Mesenchymal stem cell (in vitro differentiated cells and primary cell): ENCODE measurements at regions not wholly inside any gene's neighbourhood (a gene's known extent, or its start where the extent isn't known, plus 50 kb on each side); places are given as distances from the start of the nearest gene placed in this dataset.
"Not testable (repeated sequence)": the region's sequence is repeated elsewhere in the genome, so short reads cannot be mapped to it uniquely, and the experiment has no call there.

Experiments
- DNase-seq: peaks from one replicate; pipeline ENCODE4 v3.0.0-alpha.2; 2013
- H2AFZ ChIP-seq: one replicate; pipeline ENCODE4 v1.6.1; 2013; ENCODE audit warnings: low read depth, mild to moderate bottlenecking, control low read depth, inconsistent platforms, low read length, moderate library complexity
- H2AK5ac ChIP-seq: 2 replicates; pipeline ENCODE4 v1.6.1; 2013; ENCODE audit warnings: low read length, moderate library complexity, mild to moderate bottlenecking, inconsistent platforms; ENCODE audit not compliant: severe bottlenecking
- H2BK120ac ChIP-seq: one replicate; pipeline ENCODE4 v1.6.1; 2013; ENCODE audit warnings: low read depth, mild to moderate bottlenecking, inconsistent platforms, low read length, moderate library complexity
- H2BK12ac ChIP-seq, 2 experiments: one replicate each; pipeline ENCODE4 v1.6.1; 2013; ENCODE audit warnings: inconsistent platforms in 2 of 2, low read length in 2 of 2, mild to moderate bottlenecking in 2 of 2, moderate library complexity in 2 of 2, control low read depth in 1 of 2
- H2BK15ac ChIP-seq: one replicate; pipeline ENCODE4 v1.6.1; 2013; ENCODE audit warnings: mild to moderate bottlenecking, low read depth, inconsistent platforms; ENCODE audit not compliant: poor library complexity, severe bottlenecking
- H2BK5ac ChIP-seq: 2 replicates; pipeline ENCODE4 v1.6.1; 2013; ENCODE audit warnings: low read depth, mild to moderate bottlenecking, low read length, control low read depth, inconsistent platforms; ENCODE audit not compliant: poor library complexity, severe bottlenecking
- H3K14ac ChIP-seq, 2 experiments: one replicate each; pipeline ENCODE4 v1.6.1; 2013; ENCODE audit warnings: inconsistent platforms in 2 of 2, low read length in 2 of 2, control low read depth in 1 of 2, mild to moderate bottlenecking in 1 of 2, moderate library complexity in 1 of 2
- H3K18ac ChIP-seq, 2 experiments: one replicate each; pipeline ENCODE4 v1.6.1; 2013; ENCODE audit warnings: inconsistent platforms in 2 of 2, low read length in 2 of 2, control low read depth in 1 of 2, low read depth in 1 of 2, mild to moderate bottlenecking in 1 of 2
- H3K23ac ChIP-seq, 2 experiments: one replicate each; pipeline ENCODE4 v1.6.1; 2013; ENCODE audit warnings: inconsistent platforms in 2 of 2, low read length in 2 of 2, mild to moderate bottlenecking in 2 of 2, moderate library complexity in 2 of 2, control low read depth in 1 of 2
- H3K27ac ChIP-seq: 2 replicates; pipeline ENCODE4 v1.5.1; 2013; ENCODE audit warnings: mild to moderate bottlenecking, moderate library complexity, low read length, control low read depth, inconsistent platforms; ENCODE audit not compliant: poor library complexity, severe bottlenecking
- H3K27me3 ChIP-seq, 2 experiments: 2 replicates each; pipeline versions ENCODE4 v1.6.1 to v1.7.0; 2013; ENCODE audit warnings: low read length in 2 of 2, mild to moderate bottlenecking in 2 of 2, moderate library complexity in 2 of 2, control low read depth in 1 of 2, inconsistent platforms in 1 of 2; ENCODE audit not compliant: control insufficient read depth in 1 of 2, insufficient read depth in 1 of 2
- H3K36me3 ChIP-seq, 2 experiments: 2 replicates each; pipeline versions ENCODE4 v1.6.1 to v1.7.0; 2013; ENCODE audit warnings: low read length in 2 of 2, control low read depth in 1 of 2, inconsistent platforms in 1 of 2, low read depth in 1 of 2, mild to moderate bottlenecking in 1 of 2; ENCODE audit not compliant: insufficient read depth in 2 of 2, control insufficient read depth in 1 of 2
- H3K4ac ChIP-seq, 2 experiments: one replicate each; pipeline ENCODE4 v1.6.1; 2013; ENCODE audit warnings: inconsistent platforms in 2 of 2, low read length in 2 of 2, mild to moderate bottlenecking in 2 of 2, moderate library complexity in 2 of 2, control low read depth in 1 of 2, low read depth in 1 of 2
- H3K4me1 ChIP-seq: 2 replicates; pipeline ENCODE4 v1.6.1; 2013; ENCODE audit warnings: low read depth, low read length, control low read depth; ENCODE audit not compliant: control insufficient read depth, insufficient read depth
- H3K4me2 ChIP-seq: 2 replicates; pipeline ENCODE4 v1.6.1; 2013; ENCODE audit warnings: low read length, mild to moderate bottlenecking, inconsistent platforms; ENCODE audit not compliant: poor library complexity, severe bottlenecking
- H3K4me3 ChIP-seq, 2 experiments: 2 replicates each; pipeline versions ENCODE4 v1.5.1 to v1.7.0; 2013; ENCODE audit warnings: low read length in 2 of 2, mild to moderate bottlenecking in 2 of 2, control low read depth in 1 of 2, low read depth in 1 of 2; ENCODE audit not compliant: insufficient read depth in 1 of 2
- H3K79me1 ChIP-seq: replicated peaks from 2 replicates; pipeline ENCODE4 v1.6.1; 2013; ENCODE audit warnings: mild to moderate bottlenecking, control low read depth, low read length, inconsistent platforms; ENCODE audit not compliant: poor library complexity, severe bottlenecking
- H3K9ac ChIP-seq: 2 replicates; pipeline ENCODE4 v1.7.0; 2013; ENCODE audit warnings: mild to moderate bottlenecking, low read length, moderate library complexity
- H3K9me3 ChIP-seq: 2 replicates; pipeline ENCODE4 v1.7.0; 2013; ENCODE audit warnings: mild to moderate bottlenecking, low read length; ENCODE audit not compliant: control insufficient read depth
- H4K8ac ChIP-seq: one replicate; pipeline ENCODE4 v1.6.1; 2013; ENCODE audit warnings: inconsistent platforms, mild to moderate bottlenecking, low read length, moderate library complexity
- H4K91ac ChIP-seq: one replicate; pipeline ENCODE4 v1.6.1; 2013; ENCODE audit warnings: mild to moderate bottlenecking, low read length, inconsistent platforms
- WGBS: methylation state at CpG from one replicate; pipeline ENCODE4 v1.1.7; 2013; ENCODE audit warnings: mixed read lengths; 5-methylcytosine and 5-hydroxymethylcytosine counted together

- not testable (repeated sequence) for H3K79me1 ChIP-seq, H3K9ac ChIP-seq, DNase-seq, H2AK5ac ChIP-seq, H3K4me1 ChIP-seq, H3K18ac ChIP-seq, H2BK12ac ChIP-seq, H3K27ac ChIP-seq, H2BK120ac ChIP-seq, H3K36me3 ChIP-seq, H3K4me2 ChIP-seq, H3K4me3 ChIP-seq, H3K14ac ChIP-seq, H4K91ac ChIP-seq, H2BK5ac ChIP-seq, H3K9me3 ChIP-seq, H3K23ac ChIP-seq, H2AFZ ChIP-seq, H3K4ac ChIP-seq, H2BK15ac ChIP-seq, H4K8ac ChIP-seq
- 90% methylated on average over 6 of the region's 8 CpGs for WGBS
- peaks cover 0 to 18% of the 10 kb centered on the region in 2 experiments for H3K27me3 ChIP-seq
Measured at GRCh38 chr11:67880594-67881196, 123.2 kb downstream of the UNC93B1 start.

- H3K18ac ChIP-seq, H3K27ac ChIP-seq, H3K4me3 ChIP-seq, H2BK5ac ChIP-seq, H3K23ac ChIP-seq, H3K4me1 ChIP-seq, H2BK12ac ChIP-seq, H2BK15ac ChIP-seq, H2AK5ac ChIP-seq, H2BK120ac ChIP-seq, H2AFZ ChIP-seq, H3K9me3 ChIP-seq, H3K27me3 ChIP-seq, H3K4me2 ChIP-seq, H3K36me3 ChIP-seq, H3K79me1 ChIP-seq, H3K14ac ChIP-seq, H3K9ac ChIP-seq, DNase-seq, H4K91ac ChIP-seq, H3K4ac ChIP-seq, H4K8ac ChIP-seq: not testable (repeated sequence)
- 96% methylated on average over 3 of the region's 3 CpGs for WGBS
Measured at GRCh38 chr11:67878666-67879065, 125.2 kb downstream of the UNC93B1 start.

- H2BK12ac ChIP-seq, H2BK5ac ChIP-seq, H3K9me3 ChIP-seq, H3K4me3 ChIP-seq, H2BK120ac ChIP-seq, H3K27ac ChIP-seq, H4K91ac ChIP-seq, H3K9ac ChIP-seq, H2AFZ ChIP-seq, H2AK5ac ChIP-seq, H4K8ac ChIP-seq, H3K4ac ChIP-seq, H3K4me2 ChIP-seq, H3K18ac ChIP-seq, H3K36me3 ChIP-seq, H2BK15ac ChIP-seq, H3K27me3 ChIP-seq, H3K23ac ChIP-seq, H3K4me1 ChIP-seq, DNase-seq, H3K14ac ChIP-seq, H3K79me1 ChIP-seq: not testable (repeated sequence)
- WGBS = 0% methylated on average over 1 of the region's 4 CpGs
Measured at GRCh38 chr11:67877316-67877715, 126.6 kb downstream of the UNC93B1 start.

- H3K9ac ChIP-seq, H3K79me1 ChIP-seq, H2AK5ac ChIP-seq, H3K27ac ChIP-seq, H3K14ac ChIP-seq, H3K36me3 ChIP-seq, DNase-seq, H2BK12ac ChIP-seq, H2BK120ac ChIP-seq, H3K23ac ChIP-seq, H3K4me3 ChIP-seq, H2AFZ ChIP-seq, H3K4ac ChIP-seq, H3K18ac ChIP-seq, H2BK15ac ChIP-seq, H2BK5ac ChIP-seq, H3K4me2 ChIP-seq, H3K27me3 ChIP-seq, H3K4me1 ChIP-seq, H4K91ac ChIP-seq, H4K8ac ChIP-seq, H3K9me3 ChIP-seq: not testable (repeated sequence)
- WGBS = 83% methylated on average over 12 of the region's 12 CpGs
Measured at GRCh38 chr11:67873223-67873622, 130.7 kb downstream of the UNC93B1 start.
